Liver (tissue), 8 donors: ENCODE measurements at regions not wholly inside any gene's neighbourhood (a gene's known extent, or its start where the extent isn't known, plus 50 kb on each side); places are given as distances from the start of the nearest gene placed in this dataset.

Source experiments
- DNase-seq: peaks from one replicate; pipeline ENCODE4 v3.0.0-alpha.2; 2017; ENCODE audit warnings: low spot score
- H3K27ac ChIP-seq, 2 donors: one replicate each; pipeline ENCODE4 v1.7.0; 2013; ENCODE audit warnings: inconsistent platforms in 2 of 2, low read length in 2 of 2, control low read depth in 1 of 2, low read depth in 1 of 2, mild to moderate bottlenecking in 1 of 2
- H3K27me3 ChIP-seq, 4 donors: one replicate each; pipeline versions ENCODE4 v1.6.1 to v1.7.0; 2013; ENCODE audit warnings: low read length in 3 of 4, inconsistent platforms in 1 of 4, mild to moderate bottlenecking in 1 of 4, moderate library complexity in 1 of 4; ENCODE audit not compliant: control insufficient read depth in 4 of 4, insufficient read depth in 4 of 4
- H3K36me3 ChIP-seq, 4 donors: one replicate each; pipeline versions ENCODE4 v1.6.1 to v1.7.0; 2013; ENCODE audit warnings: low read length in 3 of 4, mild to moderate bottlenecking in 3 of 4, low read depth in 1 of 4, moderate library complexity in 1 of 4; ENCODE audit not compliant: control insufficient read depth in 4 of 4, insufficient read depth in 3 of 4
- H3K4me1 ChIP-seq, 4 donors: one replicate each; pipeline versions ENCODE4 v1.6.1 to v1.7.0; 2013; ENCODE audit warnings: low read length in 3 of 4, mild to moderate bottlenecking in 3 of 4, moderate library complexity in 1 of 4; ENCODE audit not compliant: control insufficient read depth in 4 of 4, insufficient read depth in 4 of 4
- H3K4me3 ChIP-seq, 3 donors: one replicate each; pipeline versions ENCODE4 v1.6.1 to v1.7.0; 2013; ENCODE audit warnings: low read length in 3 of 3, control low read depth in 1 of 3, low read depth in 1 of 3, mild to moderate bottlenecking in 1 of 3
- H3K9ac ChIP-seq, 2 donors: one replicate each; pipeline ENCODE4 v1.7.0; 2013; ENCODE audit warnings: low read length in 2 of 2, mild to moderate bottlenecking in 2 of 2, moderate library complexity in 2 of 2, control low read depth in 1 of 2, low read depth in 1 of 2
- H3K9me3 ChIP-seq, 4 donors: one replicate each; pipeline versions ENCODE4 v1.6.1 to v1.7.0; 2013; ENCODE audit warnings: low read length in 3 of 4; ENCODE audit not compliant: control insufficient read depth in 4 of 4
- ATF3 ChIP-seq: IDR thresholded peaks from 2 replicates; pipeline ENCODE4 v1.6.1; 2016; ENCODE audit warnings: antibody characterized with exemption
- EGR1 ChIP-seq, 2 donors: IDR thresholded peaks; 2 replicates each; pipeline ENCODE4 v1.6.1; 2016 to 2018; ENCODE audit warnings: antibody characterized with exemption in 2 of 2, low read depth in 2 of 2
- FOXA1 ChIP-seq: IDR thresholded peaks from 2 replicates; pipeline ENCODE4 v1.6.1; 2016; ENCODE audit warnings: antibody characterized with exemption
- FOXA2 ChIP-seq: IDR thresholded peaks from 2 replicates; pipeline ENCODE4 v1.6.1; 2016; ENCODE audit warnings: antibody characterized with exemption
- GABPA ChIP-seq, 2 donors: IDR thresholded peaks in 1 of 2; conservative IDR thresholded peaks in 1 of 2; 2 replicates each; pipeline ENCODE4 v1.6.1; 2016; ENCODE audit warnings: antibody characterized with exemption in 2 of 2, mild to moderate bottlenecking in 1 of 2, moderate library complexity in 1 of 2
- HNF4A ChIP-seq, 2 donors: conservative IDR thresholded peaks; 2 replicates each; pipeline ENCODE4 v1.6.1; 2016; ENCODE audit warnings: antibody characterized with exemption in 2 of 2, mild to moderate bottlenecking in 2 of 2
- HNF4G ChIP-seq: IDR thresholded peaks from 2 replicates; pipeline ENCODE4 v1.6.1; 2016; ENCODE audit warnings: antibody characterized with exemption
- JUND ChIP-seq, 2 donors: IDR thresholded peaks; 2 replicates each; pipeline ENCODE4 v1.6.1; 2016; ENCODE audit warnings: antibody characterized with exemption in 2 of 2
- NR2F2 ChIP-seq: IDR thresholded peaks from 2 replicates; pipeline ENCODE4 v1.6.1; 2016; ENCODE audit warnings: antibody characterized with exemption
- RAD21 ChIP-seq, 2 donors: IDR thresholded peaks; 2 replicates each; pipeline ENCODE4 v1.6.1; 2016; ENCODE audit warnings: antibody characterized with exemption in 2 of 2, mild to moderate bottlenecking in 2 of 2
- RXRA ChIP-seq, 2 donors: IDR thresholded peaks; 2 replicates each; pipeline ENCODE4 v1.6.1; 2017 to 2018; ENCODE audit warnings: antibody characterized with exemption in 2 of 2, mild to moderate bottlenecking in 1 of 2
- SP1 ChIP-seq: IDR thresholded peaks from 2 replicates; pipeline ENCODE4 v1.6.1; 2018; ENCODE audit warnings: antibody characterized with exemption, mild to moderate bottlenecking
- TAF1 ChIP-seq: conservative IDR thresholded peaks from 2 replicates; pipeline ENCODE4 v1.6.1; 2016; ENCODE audit warnings: antibody characterized with exemption, mild to moderate bottlenecking
- YY1 ChIP-seq: IDR thresholded peaks from 2 replicates; pipeline ENCODE4 v1.6.1; 2016; ENCODE audit warnings: antibody characterized with exemption, mild to moderate bottlenecking
- whole genome bisulfite sequencing: extraction: QIAGEN DNeasy Blood & Tissue Kit; methylation state at CpG from one replicate; pipeline ENCODE4 v1.1.7; 2013; 5-methylcytosine and 5-hydroxymethylcytosine counted together
- TF ChIP-seq, protein P1 (sequence below): IDR thresholded peaks from 2 replicates; pipeline ENCODE4 v1.6.1; 2016; ENCODE audit warnings: antibody characterized with exemption, mild to moderate bottlenecking
- TF ChIP-seq, protein P2 (sequence below): fragments of 150-350 bp; IDR thresholded peaks from 2 replicates; pipeline ENCODE4 v1.5.1; 2017; ENCODE audit warnings: improper control_type of control experiment, low read depth, low read length; ENCODE audit not compliant: missing input control
- TF ChIP-seq, protein P3 (sequence below): IDR thresholded peaks from 2 replicates; pipeline ENCODE4 v1.6.1; 2016; ENCODE audit warnings: antibody characterized with exemption
- TF ChIP-seq, protein P4 (sequence below): IDR thresholded peaks from 2 replicates; pipeline ENCODE4 v1.6.1; 2016; ENCODE audit warnings: antibody characterized with exemption
- donor health status: healthy.
- donor health status: healthy.
- donor health status: healthy.
- donor health status: healthy.
- donor health status: healthy.

- no peaks in the 10 kb centered on the region for H3K9me3 ChIP-seq
- H3K36me3 ChIP-seq = no peaks in the 10 kb centered on the region
- H3K4me3 ChIP-seq = no peak overlapping the region
- TF ChIP-seq JUND (IDR thresholded peaks at IDR 0.05) (no peak), HNF4G (no peak), HNF4A (conservative IDR thresholded peaks at IDR 0.05) (no peak), TAF1 (no peak), RAD21 (IDR thresholded peaks at IDR 0.05) (no peak), NR2F2 (no peak), ATF3 (no peak), SP1 (no peak), FOXA2 (no peak), GABPA (IDR thresholded peaks at IDR 0.05 in 1 of 2, conservative IDR thresholded peaks at IDR 0.05 in 1 of 2) (no peak), YY1 (no peak), RXRA (IDR thresholded peaks at IDR 0.05) (no peak), EGR1 (IDR thresholded peaks at IDR 0.05; ENCODE audit: low read depth in 2 of 2) (no peak), FOXA1 (no peak)
- TF ChIP-seq, protein P1, sequence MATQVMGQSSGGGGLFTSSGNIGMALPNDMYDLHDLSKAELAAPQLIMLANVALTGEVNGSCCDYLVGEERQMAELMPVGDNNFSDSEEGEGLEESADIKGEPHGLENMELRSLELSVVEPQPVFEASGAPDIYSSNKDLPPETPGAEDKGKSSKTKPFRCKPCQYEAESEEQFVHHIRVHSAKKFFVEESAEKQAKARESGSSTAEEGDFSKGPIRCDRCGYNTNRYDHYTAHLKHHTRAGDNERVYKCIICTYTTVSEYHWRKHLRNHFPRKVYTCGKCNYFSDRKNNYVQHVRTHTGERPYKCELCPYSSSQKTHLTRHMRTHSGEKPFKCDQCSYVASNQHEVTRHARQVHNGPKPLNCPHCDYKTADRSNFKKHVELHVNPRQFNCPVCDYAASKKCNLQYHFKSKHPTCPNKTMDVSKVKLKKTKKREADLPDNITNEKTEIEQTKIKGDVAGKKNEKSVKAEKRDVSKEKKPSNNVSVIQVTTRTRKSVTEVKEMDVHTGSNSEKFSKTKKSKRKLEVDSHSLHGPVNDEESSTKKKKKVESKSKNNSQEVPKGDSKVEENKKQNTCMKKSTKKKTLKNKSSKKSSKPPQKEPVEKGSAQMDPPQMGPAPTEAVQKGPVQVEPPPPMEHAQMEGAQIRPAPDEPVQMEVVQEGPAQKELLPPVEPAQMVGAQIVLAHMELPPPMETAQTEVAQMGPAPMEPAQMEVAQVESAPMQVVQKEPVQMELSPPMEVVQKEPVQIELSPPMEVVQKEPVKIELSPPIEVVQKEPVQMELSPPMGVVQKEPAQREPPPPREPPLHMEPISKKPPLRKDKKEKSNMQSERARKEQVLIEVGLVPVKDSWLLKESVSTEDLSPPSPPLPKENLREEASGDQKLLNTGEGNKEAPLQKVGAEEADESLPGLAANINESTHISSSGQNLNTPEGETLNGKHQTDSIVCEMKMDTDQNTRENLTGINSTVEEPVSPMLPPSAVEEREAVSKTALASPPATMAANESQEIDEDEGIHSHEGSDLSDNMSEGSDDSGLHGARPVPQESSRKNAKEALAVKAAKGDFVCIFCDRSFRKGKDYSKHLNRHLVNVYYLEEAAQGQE = no peak
- TF ChIP-seq, protein P2, sequence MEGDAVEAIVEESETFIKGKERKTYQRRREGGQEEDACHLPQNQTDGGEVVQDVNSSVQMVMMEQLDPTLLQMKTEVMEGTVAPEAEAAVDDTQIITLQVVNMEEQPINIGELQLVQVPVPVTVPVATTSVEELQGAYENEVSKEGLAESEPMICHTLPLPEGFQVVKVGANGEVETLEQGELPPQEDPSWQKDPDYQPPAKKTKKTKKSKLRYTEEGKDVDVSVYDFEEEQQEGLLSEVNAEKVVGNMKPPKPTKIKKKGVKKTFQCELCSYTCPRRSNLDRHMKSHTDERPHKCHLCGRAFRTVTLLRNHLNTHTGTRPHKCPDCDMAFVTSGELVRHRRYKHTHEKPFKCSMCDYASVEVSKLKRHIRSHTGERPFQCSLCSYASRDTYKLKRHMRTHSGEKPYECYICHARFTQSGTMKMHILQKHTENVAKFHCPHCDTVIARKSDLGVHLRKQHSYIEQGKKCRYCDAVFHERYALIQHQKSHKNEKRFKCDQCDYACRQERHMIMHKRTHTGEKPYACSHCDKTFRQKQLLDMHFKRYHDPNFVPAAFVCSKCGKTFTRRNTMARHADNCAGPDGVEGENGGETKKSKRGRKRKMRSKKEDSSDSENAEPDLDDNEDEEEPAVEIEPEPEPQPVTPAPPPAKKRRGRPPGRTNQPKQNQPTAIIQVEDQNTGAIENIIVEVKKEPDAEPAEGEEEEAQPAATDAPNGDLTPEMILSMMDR = no peak
- TF ChIP-seq, protein P3, sequence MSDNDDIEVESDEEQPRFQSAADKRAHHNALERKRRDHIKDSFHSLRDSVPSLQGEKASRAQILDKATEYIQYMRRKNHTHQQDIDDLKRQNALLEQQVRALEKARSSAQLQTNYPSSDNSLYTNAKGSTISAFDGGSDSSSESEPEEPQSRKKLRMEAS = no peak
- TF ChIP-seq, protein P4, sequence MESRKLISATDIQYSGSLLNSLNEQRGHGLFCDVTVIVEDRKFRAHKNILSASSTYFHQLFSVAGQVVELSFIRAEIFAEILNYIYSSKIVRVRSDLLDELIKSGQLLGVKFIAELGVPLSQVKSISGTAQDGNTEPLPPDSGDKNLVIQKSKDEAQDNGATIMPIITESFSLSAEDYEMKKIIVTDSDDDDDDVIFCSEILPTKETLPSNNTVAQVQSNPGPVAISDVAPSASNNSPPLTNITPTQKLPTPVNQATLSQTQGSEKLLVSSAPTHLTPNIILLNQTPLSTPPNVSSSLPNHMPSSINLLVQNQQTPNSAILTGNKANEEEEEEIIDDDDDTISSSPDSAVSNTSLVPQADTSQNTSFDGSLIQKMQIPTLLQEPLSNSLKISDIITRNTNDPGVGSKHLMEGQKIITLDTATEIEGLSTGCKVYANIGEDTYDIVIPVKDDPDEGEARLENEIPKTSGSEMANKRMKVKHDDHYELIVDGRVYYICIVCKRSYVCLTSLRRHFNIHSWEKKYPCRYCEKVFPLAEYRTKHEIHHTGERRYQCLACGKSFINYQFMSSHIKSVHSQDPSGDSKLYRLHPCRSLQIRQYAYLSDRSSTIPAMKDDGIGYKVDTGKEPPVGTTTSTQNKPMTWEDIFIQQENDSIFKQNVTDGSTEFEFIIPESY = no peak
- no peak overlapping the region for H3K27ac ChIP-seq
- no peaks in the 10 kb centered on the region for H3K4me1 ChIP-seq
- WGBS = 84% methylated on average over 8 of the region's 8 CpGs
- no peaks in the 10 kb centered on the region for H3K27me3 ChIP-seq
- no peak overlapping the region for H3K9ac ChIP-seq
- no peak for DNase-seq
Measured at GRCh38 chr10:36671607-36672006, 453.8 kb upstream of the ANKRD30A start.
